ENCODE measurements at regions not wholly inside any gene's neighbourhood (a gene's known extent, or its start where the extent isn't known, plus 50 kb on each side); places are given as distances from the start of the nearest gene placed in this dataset.

GRCh38 chr7:145876376-145876775 is 240.2 kb upstream of the CNTNAP2 start (continued):
- no peak for TF ChIP-seq ZNF274 (IDR thresholded peaks at IDR 0.05; ENCODE audit: low read depth, low read length)
- TF ChIP-seq FOSL1 (IDR thresholded peaks at IDR 0.05; ENCODE audit: low read depth) = no peak
- TF ChIP-seq ELF1 (IDR thresholded peaks at IDR 0.05; ENCODE audit: borderline replicate concordance, low read depth) = no peak
- TF ChIP-seq SIN3A (IDR thresholded peaks at IDR 0.05; ENCODE audit: low read depth) = no peak
- no peak for TF ChIP-seq JUND (IDR thresholded peaks at IDR 0.05)

- H2AFZ ChIP-seq (ENCODE audit: low read depth, low read length, poor library complexity, severe bottlenecking) = no peak overlapping the region
- H3K4me3 ChIP-seq (replicated peaks in 1 of 2; ENCODE audit: low read depth in 1 of 2, low read length in 2 of 2) = no peak overlapping the region
- CTCF ChIA-PET = no interaction called here
- no peak for TF ChIP-seq EZH2 (IDR thresholded peaks at IDR 0.05)
- TF ChIP-seq POLR2AphosphoS5 (IDR thresholded peaks at IDR 0.05; ENCODE audit: low read depth, low read length) = no peak
- TF ChIP-seq ZNF274 (IDR thresholded peaks at IDR 0.05; ENCODE audit: low read depth, low read length) = no peak
- TF ChIP-seq SIN3A (IDR thresholded peaks at IDR 0.05; ENCODE audit: low read depth) = no peak
- RAD21 ChIA-PET (ENCODE audit: low non-redundant PET in 1 of 2, low total read pairs in 2 of 2, uncharacterized antibody in 2 of 2, unreplicated experiment in 2 of 2) = no interaction called here
- POLR2A ChIA-PET = no interaction called here
- no peak overlapping the region for H3K27ac ChIP-seq (ENCODE audit: low read depth, low read length)
- DNase-seq (ENCODE audit: low read depth, low spot score) (no peak), ATAC-seq (no peak)
- no TSS peak for BruUV-seq (replicated peaks)
- H3K9me2 ChIP-seq (ENCODE audit: insufficient read depth) = no peaks in the 10 kb centered on the region
- no peaks in the 10 kb centered on the region for H3K4me1 ChIP-seq (ENCODE audit: control insufficient read depth in 1 of 2, insufficient read depth in 2 of 2, low read length in 2 of 2)
- no peak overlapping the region for H3K4me2 ChIP-seq (ENCODE audit: low read length)
- H3K27me3 ChIP-seq (ENCODE audit: insufficient read depth, low read length) = no peaks in the 10 kb centered on the region
- H4K20me1 ChIP-seq (ENCODE audit: insufficient read depth) = no peaks in the 10 kb centered on the region
- peaks cover 4 to 8% of the 10 kb centered on the region in 2 experiments; a peak in 2 of 4 replicates for H3K9me3 ChIP-seq (ENCODE audit: control insufficient read depth in 1 of 2, insufficient read depth in 1 of 2, low read depth in 1 of 2, low read length in 2 of 2)
- no peaks in the 10 kb centered on the region for H3K79me2 ChIP-seq (ENCODE audit: insufficient read depth, low read length)
- H3K36me3 ChIP-seq (ENCODE audit: control insufficient read depth in 1 of 2, insufficient read depth in 2 of 2, low read length in 2 of 2) = no peaks in the 10 kb centered on the region
- intact Hi-C loops (cut with micrococcal nuclease) = no loop called here
- no peak overlapping the region for H3K9ac ChIP-seq (ENCODE audit: low read length)
Observed at GRCh38 chr7:145875267-145875666, 241.3 kb upstream of the CNTNAP2 start.

- ChIA-PET RAD21 (ENCODE audit: low non-redundant PET in 1 of 2, low total read pairs in 2 of 2, uncharacterized antibody in 2 of 2, unreplicated experiment in 2 of 2) (no interaction called here), POLR2A (no interaction called here), CTCF (no interaction called here)
- no peak for ATAC-seq
- Histone ChIP-seq H4K20me1 (ENCODE audit: insufficient read depth) (no peaks in the 10 kb centered on the region), H3K4me2 (ENCODE audit: low read length) (no peak overlapping the region), H3K36me3 (ENCODE audit: control insufficient read depth in 1 of 2, insufficient read depth in 2 of 2, low read length in 2 of 2) (no peaks in the 10 kb centered on the region), H3K9ac (ENCODE audit: low read length) (no peak overlapping the region), H3K9me3 (ENCODE audit: control insufficient read depth in 1 of 2, insufficient read depth in 1 of 2, low read depth in 1 of 2, low read length in 2 of 2) (peaks cover 0 to 5% of the 10 kb centered on the region in 2 experiments; a peak in 3 of 4 replicates), H3K27ac (ENCODE audit: low read depth, low read length) (no peak overlapping the region), H3K4me3 (replicated peaks in 1 of 2; ENCODE audit: low read depth in 1 of 2, low read length in 2 of 2) (no peak overlapping the region), H3K27me3 (ENCODE audit: insufficient read depth, low read length) (no peaks in the 10 kb centered on the region), H3K9me2 (ENCODE audit: insufficient read depth) (no peaks in the 10 kb centered on the region), H2AFZ (ENCODE audit: low read depth, low read length, poor library complexity, severe bottlenecking) (no peak overlapping the region), H3K4me1 (ENCODE audit: control insufficient read depth in 1 of 2, insufficient read depth in 2 of 2, low read length in 2 of 2) (no peaks in the 10 kb centered on the region), H3K79me2 (ENCODE audit: insufficient read depth, low read length) (no peaks in the 10 kb centered on the region)
- no peak for DNase-seq (ENCODE audit: low read depth, low spot score)
- no TSS peak for BruUV-seq (replicated peaks)
- no peak for TF ChIP-seq SIN3A (IDR thresholded peaks at IDR 0.05; ENCODE audit: low read depth)
- no peak for TF ChIP-seq SP1 (IDR thresholded peaks at IDR 0.05; ENCODE audit: low read depth)
- TF ChIP-seq REST (IDR thresholded peaks at IDR 0.05; ENCODE audit: low read depth) = no peak
- TF ChIP-seq FOSL1 (IDR thresholded peaks at IDR 0.05; ENCODE audit: low read depth) = no peak
- TF ChIP-seq EZH2phosphoT487 (IDR thresholded peaks at IDR 0.05; ENCODE audit: borderline replicate concordance) = no peak
- no peak for TF ChIP-seq POLR2A (IDR thresholded peaks at IDR 0.05; ENCODE audit: borderline replicate concordance, extremely low read depth, insufficient read depth, insufficient read length)
- intact Hi-C loops (cut with micrococcal nuclease) = no loop called here
Observed at GRCh38 chr7:145868935-145869334, 247.7 kb upstream of the CNTNAP2 start.

Data from HCT116 (cell line).